H1 (cell line): ENCODE measurements at regions not wholly inside any gene's neighbourhood (a gene's known extent, or its start where the extent isn't known, plus 50 kb on each side); places are given as distances from the start of the nearest gene placed in this dataset.
A peak's percentile ranks its signal among the peaks of the same experiment; 100 is the strongest.

ENCODE experiments used
- CTCF ChIA-PET: fragments of 300-600 bp; sonication (Branson Sonifier 250); formaldehyde crosslinking; loops from one replicate; lab custom pipeline; 2021; ENCODE audit not compliant: partially characterized antibody; lab: Charles Lee
- POLR2A ChIA-PET: fragments of 300-600 bp; sonication (Branson Sonifier 250); formaldehyde crosslinking; loops from one replicate; lab custom pipeline; 2021; ENCODE audit warnings: inconsistent platforms; ENCODE audit not compliant: partially characterized antibody; lab: Charles Lee
- DNase-seq, 2 experiments: peaks; one replicate each; pipeline versions ENCODE4 v3.0.0 to v3.0.0-alpha.2; 2010 to 2022; ENCODE audit warnings: low spot score in 2 of 2, low read depth in 1 of 2, mixed read lengths in 1 of 2
- FAIRE-seq: peaks from 2 replicates; lab custom pipeline; 2011; peaks lifted over from hg19 to GRCh38; lab: Jason Lieb, UNC
- H2AFZ ChIP-seq: 2 replicates; pipeline ENCODE4 v1.8.1; 2012; ENCODE audit warnings: low read length, inconsistent platforms
- H2AK5ac ChIP-seq: 2 replicates; pipeline ENCODE4 v1.6.1; 2013; ENCODE audit warnings: low read depth, low read length
- H2BK120ac ChIP-seq: replicated peaks from 2 replicates; pipeline ENCODE3; 2013; ENCODE audit warnings: low read depth, low read length, inconsistent platforms
- H2BK12ac ChIP-seq: 2 replicates; pipeline ENCODE4 v1.6.1; 2013; ENCODE audit warnings: low read depth, low read length
- H2BK15ac ChIP-seq: 2 replicates; pipeline ENCODE4 v1.6.1; 2013; ENCODE audit warnings: low read length
- H2BK20ac ChIP-seq: 2 replicates; pipeline ENCODE4 v1.6.1; 2013; ENCODE audit warnings: low read length
- H2BK5ac ChIP-seq: 2 replicates; pipeline ENCODE4 v1.6.1; 2013; ENCODE audit warnings: low read depth, low read length
- H3K14ac ChIP-seq: 2 replicates; pipeline ENCODE4 v1.6.1; 2013; ENCODE audit warnings: inconsistent platforms; ENCODE audit not compliant: insufficient read length
- H3K18ac ChIP-seq: 2 replicates; pipeline ENCODE4 v1.6.1; 2013; ENCODE audit warnings: low read length; ENCODE audit errors: extremely low read depth
- H3K23ac ChIP-seq: 2 replicates; pipeline ENCODE4 v1.6.1; 2013; ENCODE audit warnings: inconsistent platforms; ENCODE audit not compliant: insufficient read length
- H3K23me2 ChIP-seq: 2 replicates; pipeline ENCODE4 v1.6.1; 2013; ENCODE audit warnings: low read depth, low read length
- H3K27ac ChIP-seq: 2 replicates; pipeline ENCODE4 v1.6.1; 2011; ENCODE audit warnings: low read depth, low read length, inconsistent platforms
- H3K27me3 ChIP-seq, 4 experiments: replicated peaks in 1 of 4; 1 replicate in 1 of 4; 2 replicates in 3 of 4; pipeline versions ENCODE4 v1.6.1 to v1.8.1; 2011 to 2013; ENCODE audit warnings: low read length in 3 of 4, mild to moderate bottlenecking in 3 of 4, inconsistent platforms in 2 of 4, mixed read lengths in 2 of 4, moderate library complexity in 1 of 4; ENCODE audit not compliant: control insufficient read depth in 3 of 4, insufficient read depth in 3 of 4; ENCODE audit errors: extremely low read depth in 1 of 4
- H3K36me3 ChIP-seq, 4 experiments: 2 replicates each; pipeline versions ENCODE4 v1.6.1 to v1.8.1; 2011 to 2013; ENCODE audit warnings: mild to moderate bottlenecking in 4 of 4, low read length in 3 of 4, moderate library complexity in 2 of 4, control low read depth in 1 of 4, inconsistent platforms in 1 of 4; ENCODE audit not compliant: insufficient read depth in 4 of 4, control insufficient read depth in 2 of 4
- H3K4ac ChIP-seq: replicated peaks from 2 replicates; pipeline ENCODE3; 2013; ENCODE audit warnings: low read length, low read depth, mixed read lengths, inconsistent platforms; ENCODE audit not compliant: insufficient read length
- H3K4me1 ChIP-seq, 4 experiments: replicated peaks in 1 of 4; 1 replicate in 1 of 4; 2 replicates in 3 of 4; pipeline versions ENCODE4 v1.6.1 to v1.8.1; 2011 to 2013; ENCODE audit warnings: low read length in 3 of 4, inconsistent platforms in 2 of 4, mixed read lengths in 1 of 4; ENCODE audit not compliant: insufficient read depth in 4 of 4, control insufficient read depth in 3 of 4
- H3K4me2 ChIP-seq, 2 experiments: 2 replicates each; pipeline versions ENCODE4 v1.6.1 to v1.8.1; 2011 to 2013; ENCODE audit warnings: low read depth in 2 of 2, low read length in 2 of 2, control low read depth in 1 of 2, inconsistent platforms in 1 of 2, mild to moderate bottlenecking in 1 of 2; ENCODE audit not compliant: insufficient read depth in 1 of 2
- H3K4me3 ChIP-seq, 4 experiments: fragments of 200-600, 300-600 bp in 1 of 4; sonication (generic), shearing (Covaris generic), sonication (Bioruptor Twin) in 1 of 4; 2 replicates each; pipeline versions ENCODE4 v1.5.1 to v1.8.1; 2011 to 2016; ENCODE audit warnings: low read length in 4 of 4, low read depth in 3 of 4, control low read depth in 2 of 4, inconsistent platforms in 2 of 4, mild to moderate bottlenecking in 2 of 4, mixed read lengths in 1 of 4, moderate library complexity in 1 of 4; ENCODE audit not compliant: insufficient read depth in 2 of 4; ENCODE audit errors: extremely low read depth in 1 of 4
- H3K56ac ChIP-seq: replicated peaks from 2 replicates; pipeline ENCODE3; 2013; ENCODE audit warnings: low read depth, mild to moderate bottlenecking, mixed read lengths, low read length, inconsistent platforms; ENCODE audit not compliant: insufficient read length
- H3K79me1 ChIP-seq: 2 replicates; pipeline ENCODE4 v1.6.1; 2013; ENCODE audit warnings: low read depth, low read length, control low read depth
- H3K79me2 ChIP-seq, 2 experiments: 2 replicates each; pipeline versions ENCODE4 v1.6.1 to v1.8.1; 2012 to 2013; ENCODE audit warnings: low read length in 2 of 2, mild to moderate bottlenecking in 2 of 2, inconsistent platforms in 1 of 2; ENCODE audit not compliant: insufficient read depth in 2 of 2, control insufficient read depth in 1 of 2
- H3K9ac ChIP-seq, 4 experiments: replicated peaks in 1 of 4; 1 replicate in 1 of 4; 2 replicates in 3 of 4; pipeline versions ENCODE4 v1.6.1 to v1.8.1; 2011 to 2013; ENCODE audit warnings: low read depth in 3 of 4, low read length in 3 of 4, control low read depth in 2 of 4, mild to moderate bottlenecking in 2 of 4, moderate library complexity in 2 of 4, inconsistent platforms in 1 of 4; ENCODE audit errors: extremely low read depth in 1 of 4
- H3K9me3 ChIP-seq, 2 experiments: 2 replicates each; pipeline versions ENCODE4 v1.6.1 to v1.8.1; 2012 to 2013; ENCODE audit warnings: mild to moderate bottlenecking in 2 of 2, moderate library complexity in 2 of 2, control low read depth in 1 of 2, inconsistent platforms in 1 of 2, low read depth in 1 of 2, low read length in 1 of 2, mixed read lengths in 1 of 2; ENCODE audit not compliant: insufficient read depth in 2 of 2
- H4K20me1 ChIP-seq, 2 experiments: replicated peaks in 1 of 2; 2 replicates each; pipeline versions ENCODE3 to v1.8.1; 2011 to 2013; ENCODE audit warnings: inconsistent platforms in 2 of 2, low read length in 2 of 2, mild to moderate bottlenecking in 1 of 2; ENCODE audit not compliant: insufficient read depth in 2 of 2, control insufficient read depth in 1 of 2
- H4K5ac ChIP-seq: 2 replicates; pipeline ENCODE4 v1.6.1; 2013; ENCODE audit warnings: low read length, low read depth, mixed read lengths, inconsistent platforms; ENCODE audit not compliant: insufficient read length
- H4K8ac ChIP-seq: 2 replicates; pipeline ENCODE4 v1.8.0; 2013; ENCODE audit warnings: mild to moderate bottlenecking, moderate library complexity, low read length, inconsistent platforms; ENCODE audit not compliant: insufficient read depth; ENCODE audit errors: extremely low read depth
- H4K91ac ChIP-seq: replicated peaks from 2 replicates; pipeline ENCODE3; 2013; ENCODE audit warnings: low read length, mixed read lengths, inconsistent platforms; ENCODE audit not compliant: insufficient read length
- CEBPB ChIP-seq: IDR thresholded peaks from 2 replicates; pipeline ENCODE4 v1.6.1; 2012; ENCODE audit warnings: low read depth, low read length
- CTCF ChIP-seq, 3 experiments: IDR thresholded peaks; 1 replicate in 2 of 3; 2 replicates in 1 of 3; pipeline versions ENCODE4 v1.5.1 to v1.6.1; 2011; ENCODE audit warnings: low read length in 3 of 3, mild to moderate bottlenecking in 3 of 3, inconsistent platforms in 2 of 3, low read depth in 1 of 3, moderate library complexity in 1 of 3; ENCODE audit not compliant: insufficient read depth in 1 of 3; ENCODE audit errors: control extremely low read depth in 1 of 3
- FOSL1 ChIP-seq: IDR thresholded peaks from 2 replicates; pipeline ENCODE4 v1.6.1; 2011; ENCODE audit warnings: mild to moderate bottlenecking, low read depth, low read length, moderate library complexity; ENCODE audit not compliant: insufficient read depth
- HDAC6 ChIP-seq: IDR thresholded peaks from one replicate; pipeline ENCODE4 v1.7.1; 2012; ENCODE audit warnings: low read depth, mild to moderate bottlenecking, inconsistent platforms, low read length, moderate library complexity
- MAX ChIP-seq: IDR thresholded peaks from 2 replicates; pipeline ENCODE4 v1.6.1; 2012; ENCODE audit warnings: inconsistent platforms
- RXRA ChIP-seq: IDR thresholded peaks from 2 replicates; pipeline ENCODE4 v1.6.1; 2011; ENCODE audit warnings: low read depth, mild to moderate bottlenecking, low read length, moderate library complexity; ENCODE audit not compliant: insufficient read depth
- TCF12 ChIP-seq: IDR thresholded peaks from 2 replicates; pipeline ENCODE4 v1.6.1; 2011; ENCODE audit warnings: low read depth, mild to moderate bottlenecking, low read length
- WGBS, 2 experiments: shearing (Covaris generic) in 1 of 2; methylation state at CpG; one replicate each; pipeline versions ENCODE4 v1.1.6 to v1.1.7; 2013 to 2015; ENCODE audit warnings: low lambda C conversion rate in 2 of 2, mixed read lengths in 2 of 2, inconsistent platforms in 1 of 2, low coverage in 1 of 2, missing lambda C conversion rate in 1 of 2; ENCODE audit not compliant: insufficient replicate concordance in 2 of 2, insufficient coverage in 1 of 2, insufficient read length in 1 of 2; ENCODE audit errors: extremely low coverage in 1 of 2, missing lambda C conversion rate in 1 of 2; 5-methylcytosine and 5-hydroxymethylcytosine counted together

- FAIRE-seq, result no peak
- POLR2A ChIA-PET, result no interaction called here
- no peak overlapping the region for H3K23ac ChIP-seq
Observed at GRCh38 chr10:53009961-53010907, 237.7 kb upstream of the MBL2 start.

More at GRCh38 chr10:53009961-53010907, 237.7 kb upstream of the MBL2 start:
- Histone ChIP-seq H3K18ac (no peak overlapping the region), H2BK12ac (no peak overlapping the region), H3K9ac (no peak overlapping the region), H3K4me1 (no peaks in the 10 kb centered on the region), H3K9me3 (no peaks in the 10 kb centered on the region), H3K4me3 (no peak overlapping the region), H2AK5ac (no peak overlapping the region), H3K4ac (no peak overlapping the region)
- no peak for DNase-seq
- TF ChIP-seq FOSL1 (no peak), MAX (no peak), HDAC6 (no peak), RXRA (no peak), CTCF (IDR thresholded peaks at IDR 0.05; ENCODE audit: control extremely low read depth in 1 of 3, insufficient read depth in 1 of 3, low read depth in 1 of 3, low read length in 3 of 3) (no peak), CEBPB (no peak), TCF12 (no peak)
- TF ChIP-seq, all 59 proteins: peak for 0
- H2BK5ac ChIP-seq, result no peak overlapping the region
- CTCF ChIA-PET, result no interaction called here
- no peaks in the 10 kb centered on the region for H4K20me1 ChIP-seq
- no peaks in the 10 kb centered on the region for H3K23me2 ChIP-seq
- no peak overlapping the region for H2BK15ac ChIP-seq
- 0 out of 2 replicates have a peak overlapping the region, but pooled peaks have one; percentile 40 for H2AFZ ChIP-seq
- H2BK120ac ChIP-seq, result no peak overlapping the region
- WGBS, 2 experiments, result 94% methylated on average over 4 of the region's 4 CpGs; no CpG with 5 or more reads in 1 of the 2 experiments
- no peak overlapping the region for H3K4me2 ChIP-seq
- H4K5ac ChIP-seq, result no peak overlapping the region
- H4K91ac ChIP-seq, result no peak overlapping the region
- no peak overlapping the region for H3K27ac ChIP-seq
- H3K79me2 ChIP-seq, result no peaks in the 10 kb centered on the region
- no peaks in the 10 kb centered on the region for H3K27me3 ChIP-seq
- no peaks in the 10 kb centered on the region for H3K36me3 ChIP-seq
- no peak overlapping the region for H4K8ac ChIP-seq
- no peak overlapping the region for H2BK20ac ChIP-seq
- H3K56ac ChIP-seq, result no peak overlapping the region
- H3K79me1 ChIP-seq, result no peaks in the 10 kb centered on the region
- no peak overlapping the region for H3K14ac ChIP-seq
